ENCODE measurements at regions not wholly inside any gene's neighbourhood (a gene's known extent, or its start where the extent isn't known, plus 50 kb on each side); places are given as distances from the start of the nearest gene placed in this dataset.

- Histone ChIP-seq H3K36me3 (replicated peaks in 1 of 2; ENCODE audit: control insufficient read depth in 2 of 2, insufficient read depth in 2 of 2, low read length in 2 of 2) (no peaks in the 10 kb centered on the region), H3K4me1 (ENCODE audit: control insufficient read depth in 2 of 2, insufficient read depth in 1 of 2, low read depth in 1 of 2, low read length in 2 of 2) (no peaks in the 10 kb centered on the region), H3K14ac (ENCODE audit: low read length) (no peak overlapping the region), H3K9ac (ENCODE audit: low read depth, low read length, poor library complexity) (no peak overlapping the region), H3K4ac (ENCODE audit: low read length) (no peak overlapping the region), H2BK120ac (ENCODE audit: low read depth, low read length) (no peak overlapping the region), H4K8ac (ENCODE audit: low read depth, low read length) (no peak overlapping the region), H4K91ac (ENCODE audit: low read depth, low read length, poor library complexity) (no peak overlapping the region), H2BK12ac (ENCODE audit: low read length) (no peak overlapping the region), H3K79me1 (ENCODE audit: low read depth, low read length) (no peaks in the 10 kb centered on the region), H3K4me3 (ENCODE audit: low read length in 2 of 2) (no peak overlapping the region), H2AFZ (ENCODE audit: low read length) (no peak overlapping the region), H3K4me2 (ENCODE audit: insufficient read depth, low read length, poor library complexity, severe bottlenecking) (no peak overlapping the region), H3K9me3 (replicated peaks in 1 of 2; ENCODE audit: control insufficient read depth in 2 of 2, insufficient read depth in 1 of 2, low read depth in 1 of 2, low read length in 2 of 2) (no peaks in the 10 kb centered on the region), H2AK5ac (ENCODE audit: low read depth, low read length) (no peak overlapping the region), H3K23ac (ENCODE audit: low read depth, low read length, poor library complexity) (no peak overlapping the region), H2BK15ac (ENCODE audit: low read length) (no peak overlapping the region), H3K27me3 (ENCODE audit: control insufficient read depth in 3 of 3, insufficient read depth in 3 of 3, low read depth in 1 of 3, low read length in 3 of 3) (no peaks in the 10 kb centered on the region), H3K18ac (ENCODE audit: low read length) (no peak overlapping the region), H2BK5ac (ENCODE audit: low read length) (no peak overlapping the region), H3K27ac (replicated peaks; ENCODE audit: low read length) (no peak overlapping the region)
- DNase-seq (ENCODE audit: low spot score): no peak
- WGBS, 2 donors (ENCODE audit: extremely low coverage in 2 of 2, insufficient read length in 2 of 2, insufficient replicate concordance in 1 of 2): no CpG with 5 or more reads among the region's 2 CpGs
These were observed 585.1 kb downstream of the TLE4 start for GRCh38 chr9:80156756-80157472.

GRCh38 chr9:80156262-80156661, 584.5 kb downstream of the TLE4 start:
- Histone ChIP-seq H2BK12ac (ENCODE audit: low read length) (no peak overlapping the region), H2BK120ac (ENCODE audit: low read depth, low read length) (no peak overlapping the region), H3K4me3 (ENCODE audit: low read length in 2 of 2) (no peak overlapping the region), H3K79me1 (ENCODE audit: low read depth, low read length) (no peaks in the 10 kb centered on the region), H3K18ac (ENCODE audit: low read length) (no peak overlapping the region), H3K4ac (ENCODE audit: low read length) (no peak overlapping the region), H3K36me3 (replicated peaks in 1 of 2; ENCODE audit: control insufficient read depth in 2 of 2, insufficient read depth in 2 of 2, low read length in 2 of 2) (no peaks in the 10 kb centered on the region), H3K9ac (ENCODE audit: low read depth, low read length, poor library complexity) (no peak overlapping the region), H4K91ac (ENCODE audit: low read depth, low read length, poor library complexity) (no peak overlapping the region), H2BK15ac (ENCODE audit: low read length) (no peak overlapping the region), H3K4me2 (ENCODE audit: insufficient read depth, low read length, poor library complexity, severe bottlenecking) (no peak overlapping the region), H3K9me3 (replicated peaks in 1 of 2; ENCODE audit: control insufficient read depth in 2 of 2, insufficient read depth in 1 of 2, low read depth in 1 of 2, low read length in 2 of 2) (no peaks in the 10 kb centered on the region), H2AK5ac (ENCODE audit: low read depth, low read length) (no peak overlapping the region), H4K8ac (ENCODE audit: low read depth, low read length) (no peak overlapping the region), H3K27me3 (ENCODE audit: control insufficient read depth in 3 of 3, insufficient read depth in 3 of 3, low read depth in 1 of 3, low read length in 3 of 3) (no peaks in the 10 kb centered on the region), H2BK5ac (ENCODE audit: low read length) (no peak overlapping the region), H3K23ac (ENCODE audit: low read depth, low read length, poor library complexity) (no peak overlapping the region), H2AFZ (ENCODE audit: low read length) (no peak overlapping the region), H3K27ac (replicated peaks; ENCODE audit: low read length) (no peak overlapping the region), H3K4me1 (ENCODE audit: control insufficient read depth in 2 of 2, insufficient read depth in 1 of 2, low read depth in 1 of 2, low read length in 2 of 2) (no peaks in the 10 kb centered on the region), H3K14ac (ENCODE audit: low read length) (no peak overlapping the region)
- WGBS, 2 donors (ENCODE audit: extremely low coverage in 2 of 2, insufficient read length in 2 of 2, insufficient replicate concordance in 1 of 2): no CpG with 5 or more reads among the region's 2 CpGs
- DNase-seq (ENCODE audit: low spot score): no peak

- no peak overlapping the region for H3K4ac ChIP-seq (ENCODE audit: low read length)
- H3K9me3 ChIP-seq (replicated peaks in 1 of 2; ENCODE audit: control insufficient read depth in 2 of 2, insufficient read depth in 1 of 2, low read depth in 1 of 2, low read length in 2 of 2): peaks cover 0 to 7% of the 10 kb centered on the region in 2 donors
- H3K36me3 ChIP-seq (replicated peaks in 1 of 2; ENCODE audit: control insufficient read depth in 2 of 2, insufficient read depth in 2 of 2, low read length in 2 of 2): no peaks in the 10 kb centered on the region
- no peak overlapping the region for H3K4me2 ChIP-seq (ENCODE audit: insufficient read depth, low read length, poor library complexity, severe bottlenecking)
- H3K23ac ChIP-seq (ENCODE audit: low read depth, low read length, poor library complexity): no peak overlapping the region
- no peak overlapping the region for H3K9ac ChIP-seq (ENCODE audit: low read depth, low read length, poor library complexity)
- no peak overlapping the region for H3K27ac ChIP-seq (replicated peaks; ENCODE audit: low read length)
- no peak overlapping the region for H2BK5ac ChIP-seq (ENCODE audit: low read length)
- no peaks in the 10 kb centered on the region for H3K27me3 ChIP-seq (ENCODE audit: control insufficient read depth in 3 of 3, insufficient read depth in 3 of 3, low read depth in 1 of 3, low read length in 3 of 3)
- H4K91ac ChIP-seq (ENCODE audit: low read depth, low read length, poor library complexity): no peak overlapping the region
- H3K79me1 ChIP-seq (ENCODE audit: low read depth, low read length): no peaks in the 10 kb centered on the region
- WGBS, 2 donors (ENCODE audit: extremely low coverage in 2 of 2, insufficient read length in 2 of 2, insufficient replicate concordance in 1 of 2): no CpG with 5 or more reads among the region's 3 CpGs
- no peak overlapping the region for H3K4me3 ChIP-seq (ENCODE audit: low read length in 2 of 2)
- no peak overlapping the region for H2BK120ac ChIP-seq (ENCODE audit: low read depth, low read length)
- H3K4me1 ChIP-seq (ENCODE audit: control insufficient read depth in 2 of 2, insufficient read depth in 1 of 2, low read depth in 1 of 2, low read length in 2 of 2): peaks cover 6 to 8% of the 10 kb centered on the region in 2 donors
- no peak overlapping the region for H2BK15ac ChIP-seq (ENCODE audit: low read length)
- DNase-seq (ENCODE audit: low spot score): no peak
- no peak overlapping the region for H4K8ac ChIP-seq (ENCODE audit: low read depth, low read length)
- no peak overlapping the region for H2AK5ac ChIP-seq (ENCODE audit: low read depth, low read length)
- H2AFZ ChIP-seq (ENCODE audit: low read length): peak overlapping the region; percentile 68
- no peak overlapping the region for H2BK12ac ChIP-seq (ENCODE audit: low read length)
- no peak overlapping the region for H3K14ac ChIP-seq (ENCODE audit: low read length)
- H3K18ac ChIP-seq (ENCODE audit: low read length): no peak overlapping the region
These were observed 576.1 kb downstream of the TLE4 start for GRCh38 chr9:80147866-80148265.

- H2BK15ac ChIP-seq (ENCODE audit: low read length): no peak overlapping the region
- H3K18ac ChIP-seq (ENCODE audit: low read length): no peak overlapping the region
- no peak overlapping the region for H2BK12ac ChIP-seq (ENCODE audit: low read length)
- H3K79me1 ChIP-seq (ENCODE audit: low read depth, low read length): no peaks in the 10 kb centered on the region
- H2AFZ ChIP-seq (ENCODE audit: low read length): peak overlapping the region; percentile 12
- H2BK120ac ChIP-seq (ENCODE audit: low read depth, low read length): no peak overlapping the region
- no CpG with 5 or more reads among the region's 1 CpG for WGBS, 2 donors (ENCODE audit: extremely low coverage in 2 of 2, insufficient read length in 2 of 2, insufficient replicate concordance in 1 of 2)
- H4K91ac ChIP-seq (ENCODE audit: low read depth, low read length, poor library complexity): no peak overlapping the region
- H3K9ac ChIP-seq (ENCODE audit: low read depth, low read length, poor library complexity): no peak overlapping the region
- peaks cover 6 to 8% of the 10 kb centered on the region in 2 donors for H3K4me1 ChIP-seq (ENCODE audit: control insufficient read depth in 2 of 2, insufficient read depth in 1 of 2, low read depth in 1 of 2, low read length in 2 of 2)
- no peaks in the 10 kb centered on the region for H3K36me3 ChIP-seq (replicated peaks in 1 of 2; ENCODE audit: control insufficient read depth in 2 of 2, insufficient read depth in 2 of 2, low read length in 2 of 2)
- H3K27ac ChIP-seq (replicated peaks; ENCODE audit: low read length): no peak overlapping the region
- H3K9me3 ChIP-seq (replicated peaks in 1 of 2; ENCODE audit: control insufficient read depth in 2 of 2, insufficient read depth in 1 of 2, low read depth in 1 of 2, low read length in 2 of 2): peaks cover 0 to 7% of the 10 kb centered on the region in 2 donors
- H4K8ac ChIP-seq (ENCODE audit: low read depth, low read length): no peak overlapping the region
- no peak overlapping the region for H3K4ac ChIP-seq (ENCODE audit: low read length)
- H2BK5ac ChIP-seq (ENCODE audit: low read length): no peak overlapping the region
- H3K4me2 ChIP-seq (ENCODE audit: insufficient read depth, low read length, poor library complexity, severe bottlenecking): no peak overlapping the region
- no peak overlapping the region for H3K23ac ChIP-seq (ENCODE audit: low read depth, low read length, poor library complexity)
- H3K27me3 ChIP-seq (ENCODE audit: control insufficient read depth in 3 of 3, insufficient read depth in 3 of 3, low read depth in 1 of 3, low read length in 3 of 3): no peaks in the 10 kb centered on the region
- no peak overlapping the region for H2AK5ac ChIP-seq (ENCODE audit: low read depth, low read length)
- DNase-seq (ENCODE audit: low spot score): no peak
- H3K14ac ChIP-seq (ENCODE audit: low read length): no peak overlapping the region
- H3K4me3 ChIP-seq (ENCODE audit: low read length in 2 of 2): no peak overlapping the region
These were observed 574.7 kb downstream of the TLE4 start for GRCh38 chr9:80146466-80146865.
